K562 (cell line): ENCODE measurements at regions not wholly inside any gene's neighbourhood (a gene's known extent, or its start where the extent isn't known, plus 50 kb on each side); places are given as distances from the start of the nearest gene placed in this dataset.

Experiments
- ATAC-seq: fragments of 200-7000 bp; cut with Tn5 transposase; 3 replicates; pipeline ENCODE4 v1.9.1; 2020; ENCODE audit warnings: moderate library complexity
- BruUV-seq: library from RNA; stranded (reverse); fragments of 400-500 nt; replicated peaks from 2 replicates; lab custom pipeline; 2021; lab: Mats Ljungman, UMichigan
- CTCF ChIA-PET: fragments of 300-600 bp; formaldehyde crosslinking; extraction: SDS; loops from one replicate; lab custom pipeline; 2021; ENCODE audit warnings: low intra/inter-chr PET ratio; lab: Yijun Ruan, JAX
- POLR2A ChIA-PET: fragments of 300-600, 350-650 bp; sonication (Branson Sonifier 250); formaldehyde crosslinking; extraction: SDS; loops from one replicate; lab custom pipeline; 2021; ENCODE audit warnings: antibody characterized with exemption, inconsistent platforms; lab: Yijun Ruan, JAX
- DNase-seq, 4 experiments: peaks; one replicate each; pipeline versions ENCODE4 v3.0.0 to v3.0.0-alpha.2; 2011 to 2018; ENCODE audit warnings: low spot score in 3 of 4, mixed read lengths in 3 of 4; ENCODE audit errors: extremely low read depth in 1 of 4
- FAIRE-seq: peaks from 2 replicates; lab custom pipeline; 2011; peaks lifted over from hg19 to GRCh38; lab: Jason Lieb, UNC
- H2AFZ ChIP-seq: 2 replicates; pipeline ENCODE4 v1.6.0; 2011; ENCODE audit warnings: low read depth, low read length, control low read depth, inconsistent platforms
- H3K27ac ChIP-seq: fragments of 200-600 bp; 3 replicates; pipeline ENCODE4 v1.8.0; 2011; ENCODE audit warnings: low read depth, mild to moderate bottlenecking, control low read depth, inconsistent platforms, low read length, moderate library complexity, mixed read lengths; ENCODE audit errors: extremely low read depth
- H3K27me3 ChIP-seq, 2 experiments: fragments of 300-600 bp in 1 of 2; 2 replicates in 1 of 2; 3 replicates in 1 of 2; pipeline versions ENCODE4 v1.6.0 to v1.8.0; 2011; ENCODE audit warnings: inconsistent platforms in 2 of 2, low read length in 2 of 2, mild to moderate bottlenecking in 1 of 2, mixed read lengths in 1 of 2, moderate library complexity in 1 of 2; ENCODE audit not compliant: control insufficient read depth in 2 of 2, insufficient read depth in 2 of 2
- H3K36me3 ChIP-seq: fragments of 300-600 bp; 3 replicates; pipeline ENCODE4 v1.8.0; 2011; ENCODE audit warnings: mild to moderate bottlenecking, low read length, inconsistent platforms; ENCODE audit not compliant: control insufficient read depth, insufficient read depth
- H3K4me1 ChIP-seq, 2 experiments: fragments of 200-600 bp in 1 of 2; replicated peaks in 1 of 2; 2 replicates in 1 of 2; 3 replicates in 1 of 2; pipeline versions ENCODE4 v1.5.1 to v1.8.0; 2011; ENCODE audit warnings: inconsistent platforms in 2 of 2, low read length in 2 of 2, mild to moderate bottlenecking in 1 of 2, mixed read lengths in 1 of 2, moderate library complexity in 1 of 2; ENCODE audit not compliant: control insufficient read depth in 2 of 2, insufficient read depth in 2 of 2
- H3K4me2 ChIP-seq: 2 replicates; pipeline ENCODE4 v1.6.1; 2011; ENCODE audit warnings: low read length, control low read depth, inconsistent platforms, mixed read lengths; ENCODE audit not compliant: insufficient read depth
- H3K4me3 ChIP-seq: fragments of 200-600 bp; sonication (generic), shearing (Covaris generic); 2 replicates; pipeline ENCODE4 v1.5.1; 2016; ENCODE audit warnings: control low read depth, inconsistent platforms
- H3K79me2 ChIP-seq: fragments of 200-600 bp; 3 replicates; pipeline ENCODE4 v1.8.0; 2011; ENCODE audit warnings: low read length, inconsistent platforms; ENCODE audit not compliant: control insufficient read depth, insufficient read depth
- H3K9ac ChIP-seq, 2 experiments: 2 replicates each; pipeline versions ENCODE4 v1.6.0 to v1.6.1; 2011; ENCODE audit warnings: low read depth in 2 of 2, low read length in 2 of 2, control low read depth in 1 of 2, inconsistent platforms in 1 of 2, mild to moderate bottlenecking in 1 of 2, mixed read lengths in 1 of 2; ENCODE audit not compliant: insufficient read depth in 1 of 2
- H3K9me1 ChIP-seq: one replicate; pipeline ENCODE4 v1.6.0; 2011; ENCODE audit warnings: inconsistent platforms, mild to moderate bottlenecking, low read length, moderate library complexity; ENCODE audit not compliant: control insufficient read depth, insufficient read depth
- H3K9me3 ChIP-seq: replicated peaks from 2 replicates; pipeline ENCODE4 v1.5.1; 2011; ENCODE audit warnings: low read depth, low read length, inconsistent platforms; ENCODE audit not compliant: control insufficient read depth, insufficient read depth
- H4K20me1 ChIP-seq: replicated peaks from 2 replicates; pipeline ENCODE4 v1.6.1; 2011; ENCODE audit warnings: low read length, inconsistent platforms, mixed read lengths; ENCODE audit not compliant: control insufficient read depth, insufficient read depth
- CBFA2T2 ChIP-seq: fragments of 450-650 bp; conservative IDR thresholded peaks from 2 replicates; pipeline ENCODE4 v1.6.1; 2017; ENCODE audit warnings: mild to moderate bottlenecking
- E2F3 ChIP-seq: fragments of 250-450 bp; sonication (Bioruptor Pico); IDR thresholded peaks from 2 replicates; pipeline ENCODE4 v1.4.0; 2020; ENCODE audit warnings: mild to moderate bottlenecking
- GATAD2A ChIP-seq: fragments of 450-650 bp; IDR thresholded peaks from 2 replicates; pipeline ENCODE4 v1.6.1; 2017
- KDM1A ChIP-seq, 2 experiments: fragments of 450-650 bp; IDR thresholded peaks; 2 replicates each; pipeline ENCODE4 v1.6.1; 2016; ENCODE audit warnings: mild to moderate bottlenecking in 2 of 2
- KDM2B ChIP-seq: fragments of 250-450 bp; sonication (Bioruptor Pico); IDR thresholded peaks from 2 replicates; pipeline ENCODE4 v1.8.0; 2021; ENCODE audit warnings: mild to moderate bottlenecking, moderate library complexity
- LEF1 ChIP-seq: fragments of 450-650 bp; IDR thresholded peaks from 2 replicates; pipeline ENCODE4 v1.6.1; 2016; ENCODE audit warnings: mild to moderate bottlenecking
- MBD2 ChIP-seq: sonication (generic); IDR thresholded peaks from 2 replicates; pipeline ENCODE4 v1.6.1; 2016; ENCODE audit warnings: low read depth, borderline replicate concordance
- MTA1 ChIP-seq: fragments of 450-650 bp; IDR thresholded peaks from 2 replicates; pipeline ENCODE4 v1.6.1; 2017; ENCODE audit warnings: borderline replicate concordance
- NFE2L1 ChIP-seq: fragments of 450-650 bp; IDR thresholded peaks from 2 replicates; pipeline ENCODE4 v1.6.1; 2016; ENCODE audit warnings: missing genetic modification characterization, low read depth, mild to moderate bottlenecking, missing compliant biosample characterization, moderate library complexity, borderline replicate concordance
- PHTF2 ChIP-seq: fragments of 250-450 bp; sonication (Bioruptor Pico); IDR thresholded peaks from 2 replicates; pipeline ENCODE4 v1.5.0; 2021; ENCODE audit warnings: mild to moderate bottlenecking
- SMARCA4 ChIP-seq: fragments of 450-650 bp; IDR thresholded peaks from 2 replicates; pipeline ENCODE4 v1.6.1; 2016
- ZBTB49 ChIP-seq: sonication (generic); formaldehyde crosslinking; IDR thresholded peaks from 2 replicates; pipeline ENCODE4 v1.8.0; 2022; ENCODE audit warnings: missing genetic modification reagents, mild to moderate bottlenecking, borderline replicate concordance
- WGBS: fragments of 100-300 bp; shearing (Covaris generic); methylation state at CpG from one replicate; pipeline ENCODE4 v1.1.6; 2016; ENCODE audit warnings: low coverage, mixed read lengths; ENCODE audit not compliant: insufficient coverage; ENCODE audit errors: missing lambda C conversion rate; 5-methylcytosine and 5-hydroxymethylcytosine counted together
- in situ Hi-C: fragments of 300-500 bp; cut with MboI; formaldehyde crosslinking; loops from 4 replicates; pipeline ENCODE4 v1.15.0; 2018; ENCODE audit warnings: inconsistent platforms, mixed read lengths
- intact Hi-C: fragments of 100-400 bp; cut with micrococcal nuclease; formaldehyde crosslinking; loops from 2 replicates; pipeline ENCODE4 v1.14.2; 2022
- TF ChIP-seq, protein P1 (sequence below): sonication (generic); formaldehyde crosslinking; IDR thresholded peaks from 2 replicates; pipeline ENCODE4 v1.8.0; 2023; ENCODE audit warnings: mild to moderate bottlenecking, missing genetic modification reagents

- no peaks in the 10 kb centered on the region for H3K4me1 ChIP-seq
- intact Hi-C loops (no loop called here), in situ Hi-C loops (no loop called here)
- H3K9me1 ChIP-seq = no peaks in the 10 kb centered on the region
- ChIA-PET POLR2A (no interaction called here), CTCF (no interaction called here)
- H3K9me3 ChIP-seq = no peaks in the 10 kb centered on the region
- no peak overlapping the region for H3K4me3 ChIP-seq
- no peak for DNase-seq
- no peak for ATAC-seq
- no peak overlapping the region for H3K4me2 ChIP-seq
- no TSS peak for BruUV-seq
- H3K27me3 ChIP-seq = no peaks in the 10 kb centered on the region
- no peak for FAIRE-seq
- no peaks in the 10 kb centered on the region for H4K20me1 ChIP-seq
- no peaks in the 10 kb centered on the region for H3K79me2 ChIP-seq
- no peaks in the 10 kb centered on the region for H3K36me3 ChIP-seq
- no peak overlapping the region for H3K27ac ChIP-seq
- TF ChIP-seq CBFA2T2 = no peak
- TF ChIP-seq, protein P1, sequence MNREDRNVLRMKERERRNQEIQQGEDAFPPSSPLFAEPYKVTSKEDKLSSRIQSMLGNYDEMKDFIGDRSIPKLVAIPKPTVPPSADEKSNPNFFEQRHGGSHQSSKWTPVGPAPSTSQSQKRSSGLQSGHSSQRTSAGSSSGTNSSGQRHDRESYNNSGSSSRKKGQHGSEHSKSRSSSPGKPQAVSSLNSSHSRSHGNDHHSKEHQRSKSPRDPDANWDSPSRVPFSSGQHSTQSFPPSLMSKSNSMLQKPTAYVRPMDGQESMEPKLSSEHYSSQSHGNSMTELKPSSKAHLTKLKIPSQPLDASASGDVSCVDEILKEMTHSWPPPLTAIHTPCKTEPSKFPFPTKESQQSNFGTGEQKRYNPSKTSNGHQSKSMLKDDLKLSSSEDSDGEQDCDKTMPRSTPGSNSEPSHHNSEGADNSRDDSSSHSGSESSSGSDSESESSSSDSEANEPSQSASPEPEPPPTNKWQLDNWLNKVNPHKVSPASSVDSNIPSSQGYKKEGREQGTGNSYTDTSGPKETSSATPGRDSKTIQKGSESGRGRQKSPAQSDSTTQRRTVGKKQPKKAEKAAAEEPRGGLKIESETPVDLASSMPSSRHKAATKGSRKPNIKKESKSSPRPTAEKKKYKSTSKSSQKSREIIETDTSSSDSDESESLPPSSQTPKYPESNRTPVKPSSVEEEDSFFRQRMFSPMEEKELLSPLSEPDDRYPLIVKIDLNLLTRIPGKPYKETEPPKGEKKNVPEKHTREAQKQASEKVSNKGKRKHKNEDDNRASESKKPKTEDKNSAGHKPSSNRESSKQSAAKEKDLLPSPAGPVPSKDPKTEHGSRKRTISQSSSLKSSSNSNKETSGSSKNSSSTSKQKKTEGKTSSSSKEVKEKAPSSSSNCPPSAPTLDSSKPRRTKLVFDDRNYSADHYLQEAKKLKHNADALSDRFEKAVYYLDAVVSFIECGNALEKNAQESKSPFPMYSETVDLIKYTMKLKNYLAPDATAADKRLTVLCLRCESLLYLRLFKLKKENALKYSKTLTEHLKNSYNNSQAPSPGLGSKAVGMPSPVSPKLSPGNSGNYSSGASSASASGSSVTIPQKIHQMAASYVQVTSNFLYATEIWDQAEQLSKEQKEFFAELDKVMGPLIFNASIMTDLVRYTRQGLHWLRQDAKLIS = no peak
- H3K9ac ChIP-seq = no peak overlapping the region
- WGBS = 10% methylated on average over 2 of the region's 3 CpGs
- no peak overlapping the region for H2AFZ ChIP-seq
These were observed 196.6 kb upstream of the FLRT2 start for GRCh38 chr14:85333313-85333712.

DNA sequence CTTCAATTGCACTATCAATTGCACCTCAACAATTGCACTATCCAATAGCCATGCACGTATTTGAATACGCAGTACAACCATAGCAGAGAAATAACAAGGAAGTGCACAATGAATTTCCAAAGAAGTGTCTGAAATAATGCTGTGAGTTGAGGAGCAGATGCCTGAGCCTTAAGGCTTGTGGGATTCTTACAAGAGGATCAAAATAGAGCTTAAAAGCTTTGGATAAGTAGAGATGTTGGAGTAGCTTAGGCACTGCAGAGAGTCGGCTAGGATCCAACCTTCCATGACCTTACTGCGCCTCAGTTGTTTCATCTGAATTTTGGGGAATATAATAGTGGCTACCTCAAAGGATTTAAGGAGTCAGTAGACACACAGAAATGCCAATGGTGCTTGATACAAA lies 196.1 kb upstream of the FLRT2 start:
- H4K20me1 ChIP-seq = no peaks in the 10 kb centered on the region
- no peak overlapping the region for H3K27ac ChIP-seq
- no peaks in the 10 kb centered on the region for H3K9me1 ChIP-seq
- H3K4me2 ChIP-seq = no peak overlapping the region
- H3K9ac ChIP-seq = no peak overlapping the region
- H3K36me3 ChIP-seq = no peaks in the 10 kb centered on the region
- H3K79me2 ChIP-seq = no peaks in the 10 kb centered on the region
- BruUV-seq = no TSS peak
- ATAC-seq = no peak
- CTCF ChIA-PET = no interaction called here
- no peak for FAIRE-seq
- no peak overlapping the region for H3K4me3 ChIP-seq
- in situ Hi-C loops = no loop called here
- H3K9me3 ChIP-seq = no peaks in the 10 kb centered on the region
- POLR2A ChIA-PET = no interaction called here
- no peaks in the 10 kb centered on the region for H3K27me3 ChIP-seq
- no peak overlapping the region for H2AFZ ChIP-seq
- no peaks in the 10 kb centered on the region for H3K4me1 ChIP-seq
- no peak for DNase-seq
- WGBS = 3% methylated on average over 4 of the region's 4 CpGs
- intact Hi-C loops = no loop called here
- TF ChIP-seq NFE2L1 (tag) (no peak), KDM2B (CRISPR knock-in tag) (no peak), KDM1A (IDR thresholded peaks at IDR 0.05) (no peak), LEF1 (no peak), MBD2 (no peak), MTA1 (no peak), SMARCA4 (no peak), E2F3 (no peak), PHTF2 (CRISPR knock-in tag) (no peak), GATAD2A (no peak), ZBTB49 (CRISPR knock-in tag) (no peak)
